NT2/D1 (cell line): ENCODE measurements at regions not wholly inside any gene's neighbourhood (a gene's known extent, or its start where the extent isn't known, plus 50 kb on each side); places are given as distances from the start of the nearest gene placed in this dataset.

Experiments used
- SUZ12 ChIP-seq: IDR thresholded peaks from 2 replicates; pipeline ENCODE4 v1.6.1; 2011; ENCODE audit not compliant: insufficient read length, insufficient read depth; ENCODE audit errors: extremely low read depth
- YY1 ChIP-seq: IDR thresholded peaks from 2 replicates; pipeline ENCODE4 v1.6.1; 2011; ENCODE audit not compliant: insufficient read length, insufficient read depth
- ZNF274 ChIP-seq: IDR thresholded peaks from 2 replicates; pipeline ENCODE4 v1.6.1; 2011; ENCODE audit warnings: mild to moderate bottlenecking, low read depth, low read length

DNA sequence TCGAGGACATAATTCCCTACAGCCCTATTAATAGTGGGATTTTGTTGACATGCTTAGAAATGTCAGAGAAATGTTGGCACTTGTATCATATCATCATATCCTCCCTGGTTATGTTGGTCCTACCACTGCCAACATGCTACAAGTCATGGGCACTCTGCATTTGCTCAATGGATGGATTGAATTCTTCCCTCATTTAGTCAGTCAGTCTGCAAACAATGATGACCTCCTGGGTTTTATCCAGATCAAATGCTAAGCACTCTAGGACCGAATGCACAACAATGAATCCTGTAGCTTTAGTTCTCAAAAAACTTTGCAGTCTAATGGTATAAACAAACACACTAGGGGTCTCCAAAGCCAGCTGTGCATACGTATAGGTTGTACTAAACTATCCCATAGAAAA, 357.2 kb upstream of the DPYD start:
- TF ChIP-seq ZNF274 (no peak), YY1 (no peak), SUZ12 (no peak)
